ENCODE measurements at regions not wholly inside any gene's neighbourhood (a gene's known extent, or its start where the extent isn't known, plus 50 kb on each side); places are given as distances from the start of the nearest gene placed in this dataset.

DNA sequence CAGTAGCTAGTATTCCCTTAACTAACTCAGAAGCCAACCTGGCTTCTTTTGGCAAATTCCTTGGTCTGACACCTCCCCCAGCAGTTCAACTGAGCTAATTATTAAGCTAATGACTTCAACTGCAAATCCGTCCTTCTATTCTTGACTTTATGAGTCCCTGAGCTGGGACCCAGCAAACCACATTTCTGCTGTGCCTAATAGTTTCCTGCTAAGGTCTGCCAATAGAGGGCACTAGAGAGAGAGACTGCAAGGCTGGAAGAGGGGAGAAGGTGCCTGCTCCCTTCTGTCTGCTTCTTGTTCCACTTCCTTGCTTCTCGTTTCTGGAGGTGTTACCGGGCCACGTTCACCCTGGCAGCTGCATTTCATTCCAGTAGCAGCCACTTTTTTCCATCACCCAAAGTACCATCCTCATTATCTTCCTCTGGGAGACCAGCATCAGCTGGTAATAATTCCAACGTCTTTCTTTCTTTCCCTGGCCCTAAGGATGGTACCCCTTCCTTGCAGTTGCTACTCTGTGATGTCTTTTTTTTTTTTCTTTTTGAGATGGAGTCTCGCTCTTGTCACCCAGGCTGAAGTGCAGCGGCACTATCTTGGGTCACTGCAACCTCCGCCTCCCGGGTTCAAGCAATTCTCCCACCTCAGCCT is 352.0 kb downstream of the TNS1 start:
- DNase-seq, result no peak
- Mint-ChIP-seq H3K27ac (ENCODE audit: unreplicated experiment) (no peak overlapping the region), H3K4me3 (ENCODE audit: unreplicated experiment) (no peak overlapping the region), H3K36me3 (ENCODE audit: unreplicated experiment) (no peaks in the 10 kb centered on the region), H3K27me3 (ENCODE audit: unreplicated experiment) (no peaks in the 10 kb centered on the region), H3K9me3 (ENCODE audit: unreplicated experiment) (peaks cover 1% of the 10 kb centered on the region), H3K4me1 (ENCODE audit: low read depth, unreplicated experiment) (no peaks in the 10 kb centered on the region)
- TF ChIP-seq, protein P1, sequence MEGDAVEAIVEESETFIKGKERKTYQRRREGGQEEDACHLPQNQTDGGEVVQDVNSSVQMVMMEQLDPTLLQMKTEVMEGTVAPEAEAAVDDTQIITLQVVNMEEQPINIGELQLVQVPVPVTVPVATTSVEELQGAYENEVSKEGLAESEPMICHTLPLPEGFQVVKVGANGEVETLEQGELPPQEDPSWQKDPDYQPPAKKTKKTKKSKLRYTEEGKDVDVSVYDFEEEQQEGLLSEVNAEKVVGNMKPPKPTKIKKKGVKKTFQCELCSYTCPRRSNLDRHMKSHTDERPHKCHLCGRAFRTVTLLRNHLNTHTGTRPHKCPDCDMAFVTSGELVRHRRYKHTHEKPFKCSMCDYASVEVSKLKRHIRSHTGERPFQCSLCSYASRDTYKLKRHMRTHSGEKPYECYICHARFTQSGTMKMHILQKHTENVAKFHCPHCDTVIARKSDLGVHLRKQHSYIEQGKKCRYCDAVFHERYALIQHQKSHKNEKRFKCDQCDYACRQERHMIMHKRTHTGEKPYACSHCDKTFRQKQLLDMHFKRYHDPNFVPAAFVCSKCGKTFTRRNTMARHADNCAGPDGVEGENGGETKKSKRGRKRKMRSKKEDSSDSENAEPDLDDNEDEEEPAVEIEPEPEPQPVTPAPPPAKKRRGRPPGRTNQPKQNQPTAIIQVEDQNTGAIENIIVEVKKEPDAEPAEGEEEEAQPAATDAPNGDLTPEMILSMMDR (IDR thresholded peaks at IDR 0.05; ENCODE audit: partially characterized antibody, unreplicated experiment), result peak; percentile 73

DNA sequence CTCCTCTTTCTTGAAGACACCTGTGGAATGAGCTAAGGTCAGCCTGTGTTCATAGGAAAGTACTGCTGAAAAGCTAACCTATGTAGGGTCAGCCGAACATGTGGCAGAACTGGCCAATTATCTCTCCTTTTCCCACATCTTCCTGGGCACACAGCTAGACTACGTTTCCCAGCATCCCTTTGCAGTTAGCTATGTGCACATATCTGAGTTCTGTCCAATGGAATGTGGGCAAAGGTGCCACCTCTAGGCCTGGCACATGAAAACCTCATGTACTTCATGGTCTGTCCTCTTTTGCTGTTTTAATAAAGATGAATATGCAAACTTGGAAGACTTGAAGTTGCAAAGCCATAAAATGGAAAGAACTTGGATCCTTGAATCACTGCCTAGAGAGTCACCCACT is 352.6 kb downstream of the TNS1 start:
- no peak overlapping the region for H3K4me3 Mint-ChIP-seq (ENCODE audit: unreplicated experiment)
- H3K27ac Mint-ChIP-seq (ENCODE audit: unreplicated experiment), result no peak overlapping the region
- no peaks in the 10 kb centered on the region for H3K4me1 Mint-ChIP-seq (ENCODE audit: low read depth, unreplicated experiment)
- H3K9me3 Mint-ChIP-seq (ENCODE audit: unreplicated experiment), result peaks cover 1% of the 10 kb centered on the region
- DNase-seq, result no peak
- TF ChIP-seq, protein P1 (IDR thresholded peaks at IDR 0.05; ENCODE audit: partially characterized antibody, unreplicated experiment), result no peak
- H3K27me3 Mint-ChIP-seq (ENCODE audit: unreplicated experiment), result no peaks in the 10 kb centered on the region
- no peaks in the 10 kb centered on the region for H3K36me3 Mint-ChIP-seq (ENCODE audit: unreplicated experiment)

DNA sequence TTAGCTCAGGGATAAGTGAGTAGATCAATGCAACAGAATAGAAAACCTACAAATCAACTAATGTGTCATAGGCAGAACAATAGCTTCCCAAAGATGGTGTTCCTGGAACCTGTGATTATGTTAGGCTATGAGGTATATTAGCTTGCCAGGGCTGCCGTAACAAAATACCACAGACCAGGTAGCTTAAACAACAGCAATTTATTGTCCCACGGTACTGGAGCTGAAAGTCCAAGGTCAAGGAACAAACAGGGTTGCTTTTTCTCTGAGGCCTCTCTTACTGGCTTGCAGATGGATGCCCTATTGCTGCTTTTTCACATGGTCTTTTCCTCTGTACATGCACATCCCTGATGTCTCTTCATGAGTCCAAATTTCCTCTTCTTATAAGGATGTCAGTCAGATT is 354.9 kb downstream of the TNS1 start:
- no peaks in the 10 kb centered on the region for H3K27me3 Mint-ChIP-seq (ENCODE audit: unreplicated experiment)
- H3K27ac Mint-ChIP-seq (ENCODE audit: unreplicated experiment), result no peak overlapping the region
- H3K36me3 Mint-ChIP-seq (ENCODE audit: unreplicated experiment), result no peaks in the 10 kb centered on the region
- no peak overlapping the region for H3K4me3 Mint-ChIP-seq (ENCODE audit: unreplicated experiment)
- no peak for DNase-seq
- TF ChIP-seq, protein P1 (IDR thresholded peaks at IDR 0.05; ENCODE audit: partially characterized antibody, unreplicated experiment), result no peak
- H3K4me1 Mint-ChIP-seq (ENCODE audit: low read depth, unreplicated experiment), result no peaks in the 10 kb centered on the region
- H3K9me3 Mint-ChIP-seq (ENCODE audit: unreplicated experiment), result peaks cover 1% of the 10 kb centered on the region

DNA sequence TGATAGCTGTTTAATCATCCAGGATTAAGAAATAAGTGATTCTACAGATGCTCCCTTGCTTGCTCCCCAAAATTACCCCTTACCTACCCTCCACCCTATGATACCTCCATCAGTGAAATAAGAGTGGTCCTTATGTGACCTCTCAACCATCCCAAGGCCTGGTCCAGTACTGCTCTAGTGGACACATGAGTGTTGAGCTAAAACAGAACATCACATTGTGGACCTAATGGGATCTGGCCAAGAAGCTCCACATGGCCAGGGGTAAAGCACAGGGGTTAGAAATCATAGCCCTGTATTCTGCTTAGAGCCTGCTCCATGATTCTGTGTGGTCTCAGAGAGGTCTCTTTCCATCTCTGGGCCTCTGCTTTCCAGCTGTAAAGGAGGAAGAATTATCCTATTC is 355.6 kb downstream of the TNS1 start:
- no peaks in the 10 kb centered on the region for H3K27me3 Mint-ChIP-seq (ENCODE audit: unreplicated experiment)
- no peaks in the 10 kb centered on the region for H3K4me1 Mint-ChIP-seq (ENCODE audit: low read depth, unreplicated experiment)
- peaks cover 1% of the 10 kb centered on the region for H3K9me3 Mint-ChIP-seq (ENCODE audit: unreplicated experiment)
- TF ChIP-seq, protein P1 (IDR thresholded peaks at IDR 0.05; ENCODE audit: partially characterized antibody, unreplicated experiment), result no peak
- no peak for DNase-seq
- no peak overlapping the region for H3K27ac Mint-ChIP-seq (ENCODE audit: unreplicated experiment)
- no peak overlapping the region for H3K4me3 Mint-ChIP-seq (ENCODE audit: unreplicated experiment)
- no peaks in the 10 kb centered on the region for H3K36me3 Mint-ChIP-seq (ENCODE audit: unreplicated experiment)

DNA sequence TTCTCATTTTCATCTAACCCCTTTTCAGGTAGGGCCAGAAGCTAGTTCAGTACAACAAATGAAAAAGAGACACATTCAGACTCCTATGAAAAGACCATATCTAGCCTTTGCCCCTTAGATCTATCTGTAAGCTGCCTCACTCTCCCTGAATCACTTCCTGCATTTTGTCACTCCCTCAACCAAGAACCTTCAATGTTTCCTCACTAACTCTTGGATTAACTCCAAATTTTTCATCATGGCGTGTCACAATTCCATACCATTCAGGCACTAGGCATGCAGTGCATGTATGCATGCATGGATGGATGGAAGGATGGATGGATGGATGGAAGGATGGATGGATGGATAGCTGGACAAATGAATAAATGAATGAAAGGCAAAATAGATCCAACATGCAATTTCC is 356.9 kb downstream of the TNS1 start:
- Mint-ChIP-seq H3K36me3 (ENCODE audit: unreplicated experiment) (no peaks in the 10 kb centered on the region), H3K9me3 (ENCODE audit: unreplicated experiment) (peaks cover 1% of the 10 kb centered on the region), H3K27me3 (ENCODE audit: unreplicated experiment) (no peaks in the 10 kb centered on the region), H3K27ac (ENCODE audit: unreplicated experiment) (no peak overlapping the region), H3K4me3 (ENCODE audit: unreplicated experiment) (no peak overlapping the region), H3K4me1 (ENCODE audit: low read depth, unreplicated experiment) (no peaks in the 10 kb centered on the region)
- TF ChIP-seq, protein P1 (IDR thresholded peaks at IDR 0.05; ENCODE audit: partially characterized antibody, unreplicated experiment), result no peak
- no peak for DNase-seq

Data from glutamatergic neuron (in vitro differentiated cells).